WI38 (cell line): ENCODE measurements at regions not wholly inside any gene's neighbourhood (a gene's known extent, or its start where the extent isn't known, plus 50 kb on each side); places are given as distances from the start of the nearest gene placed in this dataset.

Source experiments
- H3K4me3 ChIP-seq: 2 replicates; pipeline ENCODE4 v1.5.1; 2011; ENCODE audit warnings: low read depth, mild to moderate bottlenecking, control low read depth, low read length
- TF ChIP-seq, protein P1 (sequence below): IDR thresholded peaks from 2 replicates; pipeline ENCODE4 v1.5.1; 2012; ENCODE audit warnings: low read depth, mild to moderate bottlenecking, control low read depth, low read length

GRCh38 chr11:86183694-86184093 is 60.9 kb upstream of the EED start:
- TF ChIP-seq, protein P1, sequence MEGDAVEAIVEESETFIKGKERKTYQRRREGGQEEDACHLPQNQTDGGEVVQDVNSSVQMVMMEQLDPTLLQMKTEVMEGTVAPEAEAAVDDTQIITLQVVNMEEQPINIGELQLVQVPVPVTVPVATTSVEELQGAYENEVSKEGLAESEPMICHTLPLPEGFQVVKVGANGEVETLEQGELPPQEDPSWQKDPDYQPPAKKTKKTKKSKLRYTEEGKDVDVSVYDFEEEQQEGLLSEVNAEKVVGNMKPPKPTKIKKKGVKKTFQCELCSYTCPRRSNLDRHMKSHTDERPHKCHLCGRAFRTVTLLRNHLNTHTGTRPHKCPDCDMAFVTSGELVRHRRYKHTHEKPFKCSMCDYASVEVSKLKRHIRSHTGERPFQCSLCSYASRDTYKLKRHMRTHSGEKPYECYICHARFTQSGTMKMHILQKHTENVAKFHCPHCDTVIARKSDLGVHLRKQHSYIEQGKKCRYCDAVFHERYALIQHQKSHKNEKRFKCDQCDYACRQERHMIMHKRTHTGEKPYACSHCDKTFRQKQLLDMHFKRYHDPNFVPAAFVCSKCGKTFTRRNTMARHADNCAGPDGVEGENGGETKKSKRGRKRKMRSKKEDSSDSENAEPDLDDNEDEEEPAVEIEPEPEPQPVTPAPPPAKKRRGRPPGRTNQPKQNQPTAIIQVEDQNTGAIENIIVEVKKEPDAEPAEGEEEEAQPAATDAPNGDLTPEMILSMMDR = no peak
- H3K4me3 ChIP-seq = no peak overlapping the region

- no peak overlapping the region for H3K4me3 ChIP-seq
- TF ChIP-seq, protein P1 = no peak
Observed at GRCh38 chr11:86182976-86183584, 61.5 kb upstream of the EED start.

DNA sequence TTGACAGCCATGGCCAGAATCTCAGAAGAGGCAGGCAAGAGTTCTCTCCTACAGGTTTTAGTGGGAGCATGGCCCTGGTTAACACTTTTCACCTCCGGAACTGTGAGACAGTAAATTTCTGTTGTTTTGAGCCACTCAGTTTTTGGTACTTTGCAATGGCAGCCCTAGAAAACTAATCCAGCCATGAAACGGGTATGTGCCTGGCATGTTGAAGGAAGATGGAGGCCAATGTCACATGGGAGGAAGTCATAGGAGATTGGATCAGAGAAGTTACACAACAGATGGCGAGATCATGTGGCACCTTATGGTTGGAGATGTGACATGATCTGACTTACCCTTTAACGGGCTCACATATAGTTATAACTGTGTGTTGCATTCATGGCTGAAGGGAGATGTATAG is 63.2 kb upstream of the EED start:
- TF ChIP-seq, protein P1 = no peak
- H3K4me3 ChIP-seq = no peak overlapping the region

DNA sequence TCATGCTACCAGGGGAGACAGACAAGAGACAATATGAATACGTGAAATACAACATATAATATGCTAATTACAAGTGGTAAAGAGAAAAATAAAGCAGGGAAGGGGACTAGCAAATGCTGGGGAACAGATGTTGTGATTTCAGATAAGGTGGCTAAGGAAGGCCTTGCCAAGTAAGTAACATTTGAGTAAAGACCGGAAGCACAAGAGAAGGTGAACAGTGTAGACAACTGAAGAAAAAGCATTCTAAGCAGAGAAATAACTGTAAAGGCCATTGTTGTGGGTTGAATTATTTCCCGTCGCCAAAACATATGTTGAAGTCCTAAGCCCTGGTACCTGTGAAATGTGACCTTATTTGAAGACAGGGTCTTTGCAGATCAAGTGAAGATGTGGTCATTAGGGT is 63.7 kb upstream of the EED start:
- TF ChIP-seq, protein P1 = no peak
- no peak overlapping the region for H3K4me3 ChIP-seq

- TF ChIP-seq, protein P1 = no peak
- no peak overlapping the region for H3K4me3 ChIP-seq
Observed at GRCh38 chr11:86180423-86180822, 64.1 kb upstream of the EED start.

DNA sequence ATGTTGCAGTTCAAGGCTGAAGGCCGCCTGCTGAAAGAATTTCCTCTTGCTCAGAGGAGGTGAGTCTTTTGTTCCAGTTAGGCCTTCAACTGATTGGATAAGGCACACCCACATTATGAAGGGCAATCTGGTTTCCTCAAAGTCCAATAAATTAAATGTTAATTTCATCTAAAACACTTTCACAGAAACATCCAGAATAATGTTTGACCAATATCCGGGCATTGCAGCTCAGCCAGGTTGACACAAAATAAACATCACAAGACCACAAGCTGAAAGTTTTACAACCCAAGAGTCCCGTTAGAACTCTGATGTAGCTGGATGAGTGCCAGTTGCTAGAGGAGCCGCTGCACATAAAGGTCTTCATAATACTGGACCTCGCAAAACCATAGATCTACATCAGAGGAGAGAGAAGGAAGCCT is 64.9 kb upstream of the EED start:
- TF ChIP-seq, protein P1 = no peak
- no peak overlapping the region for H3K4me3 ChIP-seq

GRCh38 chr11:86177302-86177701 is 67.3 kb upstream of the EED start:
- H3K4me3 ChIP-seq = no peak overlapping the region
- TF ChIP-seq, protein P1 = no peak
